HG02588 (cell line): ENCODE measurements at regions not wholly inside any gene's neighbourhood (a gene's known extent, or its start where the extent isn't known, plus 50 kb on each side); places are given as distances from the start of the nearest gene placed in this dataset.
"Not testable (repeated sequence)": the region's sequence is repeated elsewhere in the genome, so short reads cannot be mapped to it uniquely, and the experiment has no call there.

Experiments
- ATAC-seq: cut with Tn5 transposase; IDR thresholded peaks from one replicate; pipeline ENCODE4 v1.9.1; 2021; ENCODE audit warnings: mild to moderate bottlenecking, moderate library complexity; ENCODE audit not compliant: unreplicated experiment

DNA sequence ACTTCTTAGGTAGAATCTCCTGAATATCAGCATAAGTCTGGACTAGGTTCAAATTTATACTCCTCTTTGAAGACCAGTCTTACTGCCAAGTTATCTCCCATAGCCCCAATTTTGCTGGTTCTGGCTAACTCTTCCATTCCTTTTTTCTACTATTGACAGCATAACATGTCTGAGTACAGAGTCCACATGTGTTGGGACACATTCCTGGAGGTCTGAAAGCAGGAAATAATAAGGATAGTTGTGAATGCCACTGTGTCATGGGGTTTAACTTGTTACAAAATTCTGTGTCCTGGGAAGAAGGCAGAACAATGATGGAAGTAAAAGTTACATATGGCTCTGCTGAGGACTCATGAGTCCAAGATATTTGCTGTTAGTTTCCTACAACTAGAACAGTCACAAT lies 57.4 kb upstream of the ZBTB20 start:
- ATAC-seq, result no peak

DNA sequence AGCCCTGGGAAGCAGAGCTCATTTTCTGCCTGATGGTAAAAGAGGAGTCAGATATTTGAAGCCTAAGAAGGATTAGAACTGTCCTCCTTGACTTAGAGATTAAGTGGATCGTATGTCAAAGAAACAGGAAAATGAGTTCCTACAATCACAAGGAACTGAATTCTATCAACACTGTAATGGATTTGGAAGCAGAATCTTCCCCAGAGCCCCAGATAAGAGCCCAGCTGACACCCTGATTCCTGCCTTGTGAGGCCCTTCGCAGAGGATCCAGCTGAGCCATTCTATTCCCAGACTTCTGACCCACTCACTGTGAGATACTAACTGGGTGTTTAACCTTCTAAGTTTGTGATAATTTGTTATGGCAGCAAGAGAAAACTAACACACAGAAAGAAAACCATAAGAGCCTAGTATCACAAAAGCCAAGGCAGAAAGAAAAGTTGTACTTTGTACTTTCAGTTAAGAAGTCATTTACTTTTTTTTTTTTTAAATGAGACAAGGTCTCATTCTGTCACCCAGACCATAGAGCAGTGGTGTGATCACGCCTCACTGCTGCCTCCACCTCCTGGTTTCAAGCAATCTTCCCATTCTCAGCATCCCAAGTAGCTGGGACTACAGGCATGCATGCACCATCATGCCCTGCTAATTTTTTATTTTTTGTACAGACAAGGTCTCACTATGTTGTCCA lies 61.1 kb upstream of the ZBTB20 start:
- no peak for ATAC-seq

DNA sequence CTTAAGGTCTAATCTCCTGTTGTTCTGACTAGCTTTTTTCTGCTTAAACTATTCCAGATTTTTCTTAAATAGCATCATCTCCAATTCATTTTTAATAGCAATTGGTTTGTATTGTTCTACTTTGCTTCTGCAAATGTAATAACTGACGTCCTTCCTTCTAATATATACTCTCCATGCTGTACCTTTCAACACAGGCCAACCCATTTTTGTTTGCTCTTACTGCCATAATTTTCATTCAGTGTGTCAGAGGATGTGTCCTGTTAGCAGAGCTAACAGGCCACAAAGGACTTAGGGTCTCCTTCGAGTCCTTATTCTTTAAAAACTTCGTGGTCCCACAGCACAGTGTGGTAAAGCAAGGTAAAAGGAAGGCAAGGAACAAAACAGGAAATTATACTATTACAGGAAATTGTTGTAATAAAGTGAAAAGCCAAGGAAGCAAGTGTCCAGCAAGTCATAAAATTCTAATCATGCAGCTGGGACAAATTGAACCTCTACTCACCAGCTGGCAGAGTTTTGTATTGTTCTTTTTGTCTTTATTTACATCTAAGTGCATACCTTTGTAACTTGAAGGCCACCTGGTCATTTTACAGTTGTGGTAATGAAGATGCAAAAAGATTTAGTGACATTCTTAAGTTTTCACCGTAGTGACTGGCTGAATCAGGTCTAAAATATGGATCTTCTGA lies 64.9 kb upstream of the ZBTB20 start:
- no peak for ATAC-seq

DNA sequence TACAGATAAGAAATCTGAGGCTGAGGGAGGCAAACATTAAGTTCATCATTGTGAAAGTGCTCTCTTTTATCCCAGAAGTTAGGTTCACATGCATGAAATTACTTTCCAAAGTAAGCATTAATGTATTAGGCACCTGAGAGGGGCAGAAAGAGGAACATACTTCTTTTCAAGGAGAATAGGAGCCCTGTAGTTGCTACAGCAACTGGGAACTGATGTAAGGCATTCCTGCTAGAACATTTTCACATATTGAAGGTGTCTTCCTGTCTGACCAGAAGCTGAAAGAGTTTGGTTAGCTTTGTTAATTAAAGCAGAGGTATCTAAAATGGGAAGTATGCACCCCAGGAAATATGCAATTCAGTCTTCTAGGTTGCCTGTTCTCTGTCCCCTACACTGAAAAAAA lies 65.5 kb upstream of the ZBTB20 start:
- no peak for ATAC-seq

DNA sequence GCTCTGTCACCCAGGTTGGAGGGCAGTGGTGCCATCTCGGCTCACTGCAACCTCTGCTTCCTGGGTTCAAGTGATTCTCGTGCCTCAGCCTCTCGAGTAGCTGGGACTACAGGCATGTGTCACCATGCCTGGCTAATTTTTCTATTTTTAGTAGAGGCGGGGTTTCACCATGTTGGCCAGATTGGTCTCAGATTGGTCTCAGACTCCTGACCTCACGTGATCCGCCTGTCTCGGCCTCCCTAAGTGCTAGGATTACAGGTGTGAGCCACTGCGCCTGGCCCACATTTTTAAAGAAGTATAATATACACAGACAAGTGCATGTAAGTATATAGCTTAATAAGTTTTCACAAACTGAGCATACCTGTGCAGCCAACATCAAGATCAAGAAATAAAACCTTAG lies 66.0 kb upstream of the ZBTB20 start:
- not testable (repeated sequence) for ATAC-seq

DNA sequence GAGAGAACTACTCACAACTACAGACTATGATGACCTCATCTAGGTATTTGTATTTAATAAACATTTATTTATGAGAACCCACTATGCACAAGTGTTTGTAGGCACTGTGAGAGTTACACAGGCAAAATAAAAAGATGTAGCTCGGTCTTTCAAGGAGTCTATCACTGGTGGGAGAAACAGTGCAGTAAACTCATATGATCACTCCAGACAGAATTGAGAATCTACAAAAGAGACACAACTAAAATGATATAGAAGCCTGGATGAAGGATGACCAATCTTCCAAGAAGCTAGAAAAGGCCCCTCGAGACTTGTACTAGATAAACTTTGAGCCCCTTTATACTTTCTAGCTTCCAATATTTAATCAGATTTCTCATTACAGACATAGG lies 70.2 kb upstream of the ZBTB20 start:
- no peak for ATAC-seq

DNA sequence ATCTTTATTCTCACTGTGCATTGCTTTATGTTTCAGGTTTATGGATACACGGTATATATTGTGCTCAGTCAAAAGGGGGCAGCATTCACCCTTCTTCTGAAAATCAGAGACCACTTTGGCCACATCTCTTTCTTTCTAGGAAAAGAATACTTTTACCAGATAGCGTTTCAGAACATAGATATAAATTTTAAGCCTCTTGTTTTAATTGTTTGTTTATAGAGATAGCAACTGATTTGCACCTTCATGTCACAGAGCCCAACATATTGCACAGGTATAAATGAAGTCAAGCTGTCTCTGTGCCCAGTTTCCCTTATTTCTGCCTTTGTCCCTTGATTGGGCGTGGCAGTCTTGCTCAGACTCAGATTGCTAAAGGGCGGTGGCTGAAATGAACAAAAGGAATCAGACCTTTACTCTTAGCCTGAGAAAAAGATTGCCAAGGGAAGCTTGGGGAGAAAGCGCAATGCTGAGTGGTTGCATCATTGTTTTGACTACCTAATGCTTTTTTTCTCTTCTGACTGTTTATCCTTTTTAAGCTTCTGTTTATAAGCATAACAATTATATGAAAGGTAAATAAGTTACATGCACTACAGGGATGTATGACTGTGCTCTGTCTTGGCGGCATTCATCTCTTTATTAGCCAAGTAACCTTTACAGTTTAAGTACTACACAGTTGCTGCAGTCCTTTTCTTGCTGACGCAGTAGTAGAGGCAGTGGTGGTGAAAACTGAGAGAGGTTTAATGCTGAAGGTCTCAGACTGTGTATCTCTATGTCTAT lies 70.8 kb upstream of the ZBTB20 start:
- no peak for ATAC-seq

GRCh38 chr3:115218859-115219258 lies 71.8 kb upstream of the ZBTB20 start:
- ATAC-seq, result no peak

DNA sequence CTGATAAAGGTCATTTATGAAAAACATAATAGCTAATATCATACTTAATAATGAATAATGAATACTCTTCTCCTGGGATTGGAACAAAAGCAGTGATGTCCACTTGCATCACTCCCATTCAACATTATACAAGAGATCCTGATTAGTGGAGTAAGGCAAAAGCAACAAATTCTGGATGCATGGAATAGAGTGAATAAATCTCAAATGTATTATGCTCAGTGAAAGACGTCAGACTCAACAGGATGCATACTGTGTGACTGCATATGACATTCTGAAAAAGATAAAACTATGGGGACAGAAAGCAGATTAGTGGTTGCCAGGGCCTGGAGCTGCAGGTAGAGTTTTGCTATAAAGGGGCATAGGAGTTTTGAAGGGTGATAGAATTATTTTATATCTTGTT lies 77.6 kb upstream of the ZBTB20 start:
- no peak for ATAC-seq

GRCh38 chr3:115226844-115227445 lies 79.9 kb upstream of the ZBTB20 start:
- no peak for ATAC-seq

GRCh38 chr3:115227461-115227860 lies 80.4 kb upstream of the ZBTB20 start:
- ATAC-seq, result no peak

GRCh38 chr3:115228266-115228665 lies 81.2 kb upstream of the ZBTB20 start:
- ATAC-seq, result no peak

- ATAC-seq, result no peak
Observed at GRCh38 chr3:115232167-115232566, 85.1 kb upstream of the ZBTB20 start.

- no peak for ATAC-seq
Observed at GRCh38 chr3:115233021-115233420, 85.9 kb upstream of the ZBTB20 start.

GRCh38 chr3:115236496-115236895 lies 89.4 kb upstream of the ZBTB20 start:
- ATAC-seq, result no peak

DNA sequence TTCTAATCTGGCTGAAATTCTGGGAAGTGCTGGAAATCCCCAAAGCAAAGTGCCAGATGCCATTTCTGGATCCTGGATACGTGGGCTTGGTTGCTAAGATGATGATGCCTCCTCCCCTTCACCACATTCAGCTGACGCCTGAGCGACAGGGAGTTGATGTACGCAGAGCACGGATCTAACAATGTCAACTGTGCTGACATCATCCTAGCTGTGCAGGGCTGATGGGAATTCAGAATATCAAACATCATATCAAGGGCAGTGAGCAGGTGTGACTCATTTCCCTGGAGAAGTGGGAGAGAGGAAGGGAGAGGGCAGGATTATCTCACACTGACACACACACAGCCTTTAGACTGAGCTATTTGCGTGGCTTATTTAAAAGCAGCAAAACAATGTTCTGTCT lies 92.6 kb upstream of the ZBTB20 start:
- no peak for ATAC-seq

- no peak for ATAC-seq
Observed at GRCh38 chr3:115244350-115244749, 97.3 kb upstream of the ZBTB20 start.

DNA sequence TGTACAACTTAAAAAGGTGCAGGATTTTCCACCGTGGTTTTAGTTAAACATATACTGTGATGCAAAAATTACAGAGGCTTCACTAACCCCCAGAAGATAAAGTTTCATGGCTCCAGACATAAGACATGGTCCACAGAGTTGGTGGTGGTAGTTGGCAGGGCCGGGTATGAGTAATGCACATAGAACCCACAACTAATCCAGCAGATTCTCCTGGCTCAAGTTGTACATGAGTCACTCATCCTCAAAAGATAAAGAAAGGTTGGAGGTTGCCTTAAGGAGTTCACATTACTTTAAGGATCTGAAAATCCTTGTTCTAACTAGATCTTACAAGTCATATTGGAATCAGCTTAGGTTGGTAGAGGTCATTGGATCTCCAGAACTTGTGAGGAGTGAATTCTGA lies 98.3 kb upstream of the ZBTB20 start:
- ATAC-seq, result no peak

DNA sequence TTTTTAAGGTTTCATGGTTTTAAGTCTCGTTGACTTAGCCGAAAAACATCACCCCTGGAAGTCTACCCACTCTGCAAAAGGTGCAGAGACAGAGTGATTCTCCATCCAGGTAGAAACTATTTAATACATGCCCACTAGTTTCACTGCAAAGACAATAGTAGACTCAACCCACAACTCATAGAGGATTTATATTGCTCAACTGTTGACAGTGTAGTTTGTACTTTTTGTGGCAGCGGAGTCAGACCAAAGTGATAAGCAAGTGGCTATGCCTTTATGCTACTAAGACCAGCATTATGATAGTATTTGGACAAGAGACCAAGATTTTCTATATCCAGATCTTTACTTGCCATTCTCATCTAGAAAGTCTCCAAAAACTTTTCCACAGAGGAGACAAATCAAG lies 98.8 kb upstream of the ZBTB20 start:
- no peak for ATAC-seq

DNA sequence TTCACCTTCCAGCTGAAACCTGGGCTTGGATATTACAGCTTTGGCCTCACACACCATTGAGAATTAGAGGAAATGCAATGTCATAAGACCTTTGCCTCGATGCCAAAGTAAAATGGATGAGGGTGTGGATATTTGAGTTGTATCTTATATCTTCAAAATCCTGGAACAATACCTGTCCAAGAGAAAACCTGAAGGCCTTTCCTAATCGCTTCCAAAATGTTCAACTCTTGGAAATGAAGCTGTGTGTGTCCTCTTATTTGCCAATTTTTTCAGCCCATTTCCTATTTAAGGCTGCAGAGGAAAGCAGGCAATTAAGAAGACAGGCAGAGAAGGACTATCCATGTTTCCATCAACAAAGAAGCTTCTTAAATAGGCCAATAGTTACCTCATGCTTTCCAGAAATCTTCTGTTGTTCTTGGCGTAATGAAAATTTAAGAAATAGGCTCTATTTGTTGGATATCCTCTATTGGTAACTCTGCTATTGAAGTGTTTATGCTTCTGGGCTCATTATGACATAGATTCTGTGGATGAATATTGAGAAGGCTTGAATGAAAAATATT lies 99.5 kb upstream of the ZBTB20 start:
- ATAC-seq, result no peak

DNA sequence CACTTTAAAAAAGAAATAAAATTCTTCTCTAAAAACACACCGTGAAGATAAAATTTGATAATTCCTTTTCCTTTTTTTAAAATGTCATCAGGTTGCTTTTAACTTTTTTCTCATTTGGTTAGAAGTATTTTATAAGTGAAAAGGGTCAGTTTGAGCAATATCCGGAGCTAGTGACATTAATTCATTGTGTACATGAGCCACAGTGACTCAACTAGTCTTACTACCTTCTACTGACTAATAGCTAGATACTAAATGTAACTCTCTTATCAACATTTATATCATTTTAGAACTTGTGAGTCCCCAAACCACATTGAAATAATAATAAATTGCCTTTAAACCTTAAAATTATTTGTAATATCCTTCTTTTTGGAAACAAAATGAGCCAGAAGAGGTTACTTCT lies 101.2 kb upstream of the ZBTB20 start:
- no peak for ATAC-seq
